ENCODE measurements at regions not wholly inside any gene's neighbourhood (a gene's known extent, or its start where the extent isn't known, plus 50 kb on each side); places are given as distances from the start of the nearest gene placed in this dataset.

DNA sequence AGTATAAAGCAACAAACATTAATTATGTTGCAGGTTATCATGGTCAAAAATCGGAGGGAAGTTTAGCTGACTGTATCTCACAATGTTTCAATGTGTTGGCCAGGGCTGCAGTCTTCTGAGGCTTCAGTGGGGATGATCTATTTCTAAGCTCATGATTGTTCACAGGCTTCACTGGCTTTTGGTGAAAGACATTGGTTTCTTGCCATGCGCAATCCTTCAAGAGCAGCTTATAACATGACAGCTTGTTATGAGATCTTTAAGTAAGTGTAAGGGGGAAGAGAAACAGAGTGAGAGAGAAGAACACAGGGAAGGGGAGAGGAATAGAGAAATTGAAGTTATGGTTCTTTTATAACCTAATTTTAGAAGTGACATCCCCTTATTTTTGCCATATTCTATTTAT lies 385.9 kb upstream of the CHD1 start:
- Mint-ChIP-seq H3K27ac (no peak overlapping the region), H3K4me1 (no peaks in the 10 kb centered on the region), H3K36me3 (no peaks in the 10 kb centered on the region), H3K4me3 (no peak overlapping the region), H3K27me3 (no peaks in the 10 kb centered on the region), H3K9me3 (peaks cover 2% of the 10 kb centered on the region)
- DNase-seq = no peak
- CTCF ChIA-PET = no interaction called here

DNA sequence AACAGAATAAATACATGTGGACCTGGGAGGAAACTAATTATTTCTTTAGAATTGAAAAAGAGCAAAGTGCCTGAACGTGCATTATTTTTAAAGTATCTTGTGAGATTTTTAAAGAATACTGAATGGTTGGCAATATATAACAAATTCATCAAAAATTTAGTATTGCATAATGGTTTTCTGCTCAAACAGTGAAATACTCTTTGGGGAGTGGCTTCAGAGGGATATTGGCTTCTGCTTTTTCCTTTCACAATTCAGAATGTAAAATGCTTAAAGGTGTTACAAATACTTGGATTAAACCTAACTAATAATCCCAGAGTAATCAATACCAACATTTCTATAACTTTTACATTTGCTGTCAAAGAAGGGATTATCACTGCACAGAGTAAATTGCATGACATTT lies 379.3 kb upstream of the CHD1 start:
- Mint-ChIP-seq H3K4me3 (no peak overlapping the region), H3K4me1 (no peaks in the 10 kb centered on the region), H3K9me3 (no peaks in the 10 kb centered on the region), H3K27me3 (no peaks in the 10 kb centered on the region), H3K27ac (no peak overlapping the region), H3K36me3 (no peaks in the 10 kb centered on the region)
- CTCF ChIA-PET = no interaction called here
- DNase-seq = no peak

DNA sequence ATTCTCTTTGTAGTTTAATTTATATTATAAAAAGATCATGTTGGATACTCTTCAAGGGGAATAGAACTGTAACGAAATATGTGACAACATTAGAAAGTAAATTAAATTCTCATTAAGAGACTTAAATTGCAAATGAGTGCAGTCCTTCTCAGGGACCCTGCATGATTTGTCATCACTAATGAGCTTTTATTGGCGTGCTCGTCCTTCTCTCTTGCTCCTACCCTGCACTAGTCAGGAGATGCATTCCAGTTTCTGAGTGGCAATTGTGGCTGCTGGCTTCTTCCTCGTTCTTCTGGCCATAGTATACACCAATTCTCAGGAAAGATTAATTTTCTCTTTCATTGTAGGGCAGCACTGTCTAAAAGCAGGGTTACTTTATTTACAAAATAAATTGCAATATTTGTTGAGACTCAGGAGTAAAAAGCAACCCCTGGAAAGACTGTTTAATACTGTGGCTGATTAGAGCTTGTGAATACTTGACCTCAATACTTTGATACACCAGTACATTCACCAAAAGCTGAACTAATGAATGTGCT lies 376.3 kb upstream of the CHD1 start:
- H3K27ac Mint-ChIP-seq = no peak overlapping the region
- H3K4me1 Mint-ChIP-seq = no peaks in the 10 kb centered on the region
- CTCF ChIA-PET = no interaction called here
- no peak overlapping the region for H3K4me3 Mint-ChIP-seq
- no peaks in the 10 kb centered on the region for H3K9me3 Mint-ChIP-seq
- DNase-seq = no peak
- H3K36me3 Mint-ChIP-seq = no peaks in the 10 kb centered on the region
- H3K27me3 Mint-ChIP-seq = no peaks in the 10 kb centered on the region

DNA sequence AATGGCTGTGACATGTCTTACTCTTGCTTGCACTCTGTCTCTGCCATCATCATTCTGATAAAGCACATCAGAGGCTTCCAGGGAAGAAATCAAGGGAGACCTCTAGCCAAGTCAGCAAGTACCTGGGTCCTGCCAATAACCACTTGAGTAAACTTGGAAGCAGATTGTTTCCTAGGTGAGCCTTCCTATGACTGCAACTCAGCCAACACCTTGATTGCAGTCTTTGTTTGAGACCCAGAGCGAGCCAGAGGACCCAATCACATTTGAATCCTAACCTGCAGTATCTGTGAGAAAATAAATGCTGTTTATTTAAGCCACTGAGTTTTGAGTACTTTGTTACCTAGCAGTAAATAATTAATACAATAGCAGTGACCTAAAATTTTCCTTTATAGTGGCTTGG lies 356.8 kb upstream of the CHD1 start:
- Mint-ChIP-seq H3K4me1 (no peaks in the 10 kb centered on the region), H3K4me3 (no peak overlapping the region), H3K36me3 (no peaks in the 10 kb centered on the region), H3K9me3 (no peaks in the 10 kb centered on the region), H3K27ac (no peak overlapping the region), H3K27me3 (no peaks in the 10 kb centered on the region)
- DNase-seq = no peak
- CTCF ChIA-PET = no interaction called here

DNA sequence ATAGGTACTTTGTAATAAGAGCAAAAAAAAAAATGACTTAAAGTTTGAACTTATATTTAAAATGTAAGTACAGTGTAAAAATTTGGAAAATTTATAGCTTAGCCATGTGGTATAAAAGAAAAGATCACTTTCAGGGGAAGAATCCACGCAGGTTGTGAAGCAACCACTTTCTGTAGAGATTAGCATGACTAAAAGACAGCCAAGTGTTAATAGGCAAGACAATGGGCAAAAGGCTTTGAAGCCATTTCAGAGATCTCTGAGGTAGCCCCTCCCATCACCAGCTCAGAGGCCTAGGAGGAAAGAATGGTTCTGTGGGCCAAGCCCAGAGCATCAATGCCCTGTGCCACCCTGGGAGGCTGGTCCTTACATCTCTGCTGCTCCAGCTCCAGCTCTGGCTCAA lies 346.3 kb upstream of the CHD1 start:
- CTCF ChIA-PET = no interaction called here
- Mint-ChIP-seq H3K4me3 (no peak overlapping the region), H3K9me3 (no peaks in the 10 kb centered on the region), H3K27me3 (no peaks in the 10 kb centered on the region), H3K36me3 (no peaks in the 10 kb centered on the region), H3K27ac (no peak overlapping the region), H3K4me1 (no peaks in the 10 kb centered on the region)
- no peak for DNase-seq

DNA sequence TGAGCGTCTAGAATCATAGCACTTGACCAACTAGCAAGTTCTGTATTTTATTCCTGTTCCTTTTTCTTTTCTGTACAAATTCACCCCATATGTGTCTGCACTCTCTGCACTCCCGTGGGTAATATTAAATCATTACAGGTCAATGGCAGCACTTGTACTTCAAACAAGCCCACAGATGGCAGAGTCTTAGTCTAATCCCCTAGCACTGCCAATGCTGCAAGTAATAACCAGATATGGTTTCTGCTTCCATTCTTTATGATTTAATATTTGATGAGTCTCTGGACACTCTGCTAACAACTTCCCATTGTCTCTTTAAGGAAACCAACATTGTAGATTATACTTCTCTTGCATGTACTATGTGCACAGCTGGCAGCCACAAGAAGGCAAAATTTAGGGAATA lies 343.8 kb upstream of the CHD1 start:
- DNase-seq = no peak
- CTCF ChIA-PET = no interaction called here
- H3K36me3 Mint-ChIP-seq = no peaks in the 10 kb centered on the region
- no peaks in the 10 kb centered on the region for H3K9me3 Mint-ChIP-seq
- no peak overlapping the region for H3K4me3 Mint-ChIP-seq
- H3K4me1 Mint-ChIP-seq = no peaks in the 10 kb centered on the region
- H3K27me3 Mint-ChIP-seq = no peaks in the 10 kb centered on the region
- H3K27ac Mint-ChIP-seq = no peak overlapping the region

DNA sequence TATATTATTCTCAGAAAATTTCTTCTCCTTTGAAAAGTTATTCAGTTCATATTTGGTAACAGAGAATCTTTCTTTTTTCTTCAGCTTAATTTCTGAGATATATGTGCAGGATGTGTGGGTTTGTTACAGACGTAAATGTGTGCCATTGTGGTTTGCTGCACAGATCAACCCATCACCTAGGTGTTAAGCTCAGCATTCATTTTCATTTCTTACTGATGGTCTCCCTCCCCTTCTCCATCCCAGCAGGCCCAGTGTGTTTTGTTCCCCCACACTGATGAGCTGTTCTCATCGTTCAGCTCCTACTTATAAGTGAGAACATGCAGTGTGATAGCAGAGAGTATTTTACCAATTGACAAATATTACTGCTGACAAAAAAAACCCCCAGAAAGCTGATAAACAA lies 330.0 kb upstream of the CHD1 start:
- Mint-ChIP-seq H3K27me3 (no peaks in the 10 kb centered on the region), H3K27ac (no peak overlapping the region), H3K4me3 (no peak overlapping the region), H3K4me1 (no peaks in the 10 kb centered on the region), H3K36me3 (no peaks in the 10 kb centered on the region), H3K9me3 (peaks cover 11% of the 10 kb centered on the region)
- CTCF ChIA-PET = no interaction called here
- DNase-seq = no peak

DNA sequence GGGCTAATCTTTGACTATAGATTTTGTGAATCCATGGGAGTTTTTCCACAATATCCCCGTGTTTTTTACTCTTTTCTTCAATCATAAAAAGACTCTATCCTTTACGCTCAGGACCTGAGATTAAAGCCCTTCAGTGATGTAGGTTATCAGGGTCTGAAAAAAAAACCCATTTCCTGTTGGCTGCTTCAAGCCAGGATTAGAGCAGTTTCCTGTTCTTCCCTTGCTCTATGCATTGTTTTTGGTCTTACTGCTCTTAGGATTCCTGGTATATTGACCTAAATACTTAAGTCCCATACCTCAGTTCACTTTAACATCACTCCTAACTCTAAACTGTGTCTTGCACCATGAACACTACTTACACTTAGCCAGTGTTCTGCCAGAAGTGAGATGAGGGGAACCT lies 319.3 kb upstream of the CHD1 start:
- H3K36me3 Mint-ChIP-seq = no peaks in the 10 kb centered on the region
- H3K9me3 Mint-ChIP-seq = no peaks in the 10 kb centered on the region
- H3K27ac Mint-ChIP-seq = no peak overlapping the region
- no peak for DNase-seq
- H3K4me3 Mint-ChIP-seq = no peak overlapping the region
- CTCF ChIA-PET = no interaction called here
- no peaks in the 10 kb centered on the region for H3K4me1 Mint-ChIP-seq
- no peaks in the 10 kb centered on the region for H3K27me3 Mint-ChIP-seq

DNA sequence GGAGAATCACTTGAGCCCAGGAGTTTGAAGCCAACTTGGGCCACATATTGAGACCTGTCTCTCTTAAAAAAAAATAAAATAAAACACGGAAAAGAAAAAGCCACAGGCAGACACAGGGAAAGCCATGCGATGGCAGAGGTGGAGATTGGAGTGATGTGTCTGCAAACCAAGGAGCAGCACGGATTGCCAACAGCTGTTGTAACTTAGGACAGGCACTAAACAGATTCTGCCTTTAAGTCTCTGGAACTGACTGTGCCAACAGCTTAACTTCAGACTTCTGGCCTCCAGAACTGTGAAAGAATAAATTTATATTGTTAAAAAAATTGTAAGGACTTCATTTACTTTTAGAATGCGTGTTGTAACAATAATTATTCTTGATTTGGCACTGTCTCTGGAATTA lies 318.5 kb upstream of the CHD1 start:
- CTCF ChIA-PET = no interaction called here
- Mint-ChIP-seq H3K4me1 (no peaks in the 10 kb centered on the region), H3K9me3 (no peaks in the 10 kb centered on the region), H3K27ac (no peak overlapping the region), H3K4me3 (no peak overlapping the region), H3K36me3 (no peaks in the 10 kb centered on the region), H3K27me3 (no peaks in the 10 kb centered on the region)
- no peak for DNase-seq

DNA sequence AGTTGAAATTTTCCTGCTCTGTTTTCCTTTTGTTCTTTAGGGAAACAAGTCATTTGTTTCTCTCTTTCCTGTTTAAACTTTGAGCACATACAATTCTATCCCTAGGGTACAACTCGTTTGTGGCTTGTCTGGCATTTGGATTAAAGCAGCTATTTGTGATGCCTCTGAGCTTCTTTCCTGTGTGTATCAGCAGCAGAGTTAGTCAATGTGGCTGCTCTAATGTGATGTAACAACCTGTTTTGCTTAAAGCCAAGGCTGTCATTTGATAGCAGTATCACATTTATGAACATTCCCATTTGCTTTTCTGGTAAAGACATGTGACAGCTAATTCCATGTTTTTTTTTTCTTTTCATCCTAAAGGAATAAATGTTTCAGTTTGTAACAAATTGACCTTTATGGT lies 314.3 kb upstream of the CHD1 start:
- H3K9me3 Mint-ChIP-seq = no peaks in the 10 kb centered on the region
- H3K27me3 Mint-ChIP-seq = no peaks in the 10 kb centered on the region
- no peak for DNase-seq
- no peaks in the 10 kb centered on the region for H3K36me3 Mint-ChIP-seq
- no peaks in the 10 kb centered on the region for H3K4me1 Mint-ChIP-seq
- no peak overlapping the region for H3K4me3 Mint-ChIP-seq
- no peak overlapping the region for H3K27ac Mint-ChIP-seq
- CTCF ChIA-PET = no interaction called here

DNA sequence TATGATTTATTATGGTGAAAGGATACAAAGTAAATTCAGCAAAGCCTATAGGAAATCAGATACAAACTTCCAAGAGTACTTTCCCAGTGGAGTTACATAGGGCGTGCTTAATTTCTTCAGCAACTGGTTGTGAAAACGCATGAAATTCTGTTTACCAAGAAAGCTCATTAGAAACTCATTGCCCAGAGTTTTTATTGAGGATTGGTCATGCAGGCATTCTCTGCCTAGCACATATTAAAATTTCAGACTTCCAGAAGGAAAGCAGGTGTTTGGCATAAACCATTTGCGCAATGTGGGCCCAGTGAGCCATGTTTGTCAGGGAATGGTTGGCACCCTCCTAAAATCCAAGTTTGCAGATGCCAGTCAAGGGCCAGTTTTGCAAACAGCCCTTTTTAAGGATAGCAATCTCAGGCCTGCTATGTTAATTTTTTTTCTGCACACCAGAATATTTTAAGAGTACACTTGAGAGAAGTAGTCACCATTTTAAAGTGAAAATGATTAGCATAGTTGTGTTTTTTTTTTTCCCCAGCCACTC lies 311.1 kb upstream of the CHD1 start:
- DNase-seq = no peak
- no peaks in the 10 kb centered on the region for H3K9me3 Mint-ChIP-seq
- CTCF ChIA-PET = no interaction called here
- H3K36me3 Mint-ChIP-seq = no peaks in the 10 kb centered on the region
- H3K4me3 Mint-ChIP-seq = no peak overlapping the region
- no peaks in the 10 kb centered on the region for H3K4me1 Mint-ChIP-seq
- no peaks in the 10 kb centered on the region for H3K27me3 Mint-ChIP-seq
- no peak overlapping the region for H3K27ac Mint-ChIP-seq

DNA sequence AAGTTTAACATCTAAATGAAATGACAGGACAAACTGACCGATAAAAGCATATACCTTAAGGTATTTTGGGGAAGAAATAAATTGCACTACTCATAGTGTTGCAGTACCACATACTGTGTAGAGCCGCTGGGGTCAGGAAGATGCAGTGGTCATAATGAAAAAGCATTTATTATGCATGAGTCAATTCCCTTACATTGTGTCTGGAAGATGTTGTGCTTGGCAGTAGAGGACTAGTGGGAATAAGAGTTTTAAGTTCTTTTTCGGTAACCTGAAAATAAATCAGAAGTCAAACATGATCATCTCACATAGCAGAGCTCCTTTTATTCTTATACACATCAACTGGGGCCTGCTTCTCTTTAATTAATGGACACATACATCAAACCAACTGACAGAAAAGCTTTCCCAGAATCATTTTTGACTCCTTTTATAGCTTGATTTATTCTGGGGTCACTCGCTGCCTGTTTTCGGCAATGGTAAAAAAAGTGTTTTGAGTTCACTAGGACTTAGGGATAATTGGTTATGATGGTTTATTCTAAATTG lies 262.5 kb upstream of the CHD1 start:
- H3K4me1 Mint-ChIP-seq = no peaks in the 10 kb centered on the region
- H3K27me3 Mint-ChIP-seq = no peaks in the 10 kb centered on the region
- H3K9me3 Mint-ChIP-seq = no peaks in the 10 kb centered on the region
- no peak overlapping the region for H3K4me3 Mint-ChIP-seq
- H3K27ac Mint-ChIP-seq = no peak overlapping the region
- no peak for DNase-seq
- no peaks in the 10 kb centered on the region for H3K36me3 Mint-ChIP-seq
- CTCF ChIA-PET = no interaction called here

DNA sequence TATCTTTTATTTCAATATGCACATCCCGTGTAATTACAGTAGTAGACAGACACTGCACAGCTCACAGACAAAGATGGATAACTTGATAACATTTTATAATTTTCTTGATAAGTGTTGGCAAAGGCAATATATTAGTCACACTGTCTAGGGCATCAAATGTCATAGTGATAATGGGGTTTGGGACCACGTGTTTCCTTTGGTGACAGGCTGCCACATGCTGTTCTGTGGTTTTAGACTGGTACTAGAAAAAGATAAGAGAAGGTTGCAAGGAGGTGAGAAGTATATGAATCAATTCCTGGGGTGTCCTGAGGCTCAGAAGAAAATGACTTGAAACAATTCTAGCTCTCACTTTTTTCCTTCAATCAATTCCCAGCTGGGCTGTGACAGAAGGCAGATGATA lies 258.8 kb upstream of the CHD1 start:
- no peak for DNase-seq
- CTCF ChIA-PET = no interaction called here
- H3K27ac Mint-ChIP-seq = no peak overlapping the region
- no peaks in the 10 kb centered on the region for H3K4me1 Mint-ChIP-seq
- no peak overlapping the region for H3K4me3 Mint-ChIP-seq
- no peaks in the 10 kb centered on the region for H3K9me3 Mint-ChIP-seq
- no peaks in the 10 kb centered on the region for H3K27me3 Mint-ChIP-seq
- no peaks in the 10 kb centered on the region for H3K36me3 Mint-ChIP-seq

DNA sequence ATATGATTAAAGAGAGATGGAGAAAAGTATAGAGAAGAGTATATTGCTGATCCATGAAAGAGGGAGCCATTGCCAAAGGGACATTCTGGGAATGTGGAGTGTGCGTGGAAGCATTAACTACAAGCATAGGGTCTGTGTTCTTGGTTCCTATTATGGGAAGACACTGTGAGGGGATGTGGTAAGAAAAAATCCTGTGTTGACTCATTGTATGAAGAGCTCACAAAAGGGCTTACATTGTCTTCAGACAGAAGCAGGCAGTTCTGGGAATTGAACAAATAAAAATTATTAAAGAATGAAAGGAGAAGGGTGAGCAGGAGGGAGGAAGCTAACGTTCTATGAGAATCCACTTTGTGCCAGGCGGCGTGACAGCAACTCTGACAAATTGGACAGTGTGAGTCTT lies 250.4 kb upstream of the CHD1 start:
- no peak overlapping the region for H3K27ac Mint-ChIP-seq
- no peak overlapping the region for H3K4me3 Mint-ChIP-seq
- no peaks in the 10 kb centered on the region for H3K4me1 Mint-ChIP-seq
- H3K27me3 Mint-ChIP-seq = no peaks in the 10 kb centered on the region
- DNase-seq = no peak
- H3K9me3 Mint-ChIP-seq = no peaks in the 10 kb centered on the region
- CTCF ChIA-PET = no interaction called here
- no peaks in the 10 kb centered on the region for H3K36me3 Mint-ChIP-seq

DNA sequence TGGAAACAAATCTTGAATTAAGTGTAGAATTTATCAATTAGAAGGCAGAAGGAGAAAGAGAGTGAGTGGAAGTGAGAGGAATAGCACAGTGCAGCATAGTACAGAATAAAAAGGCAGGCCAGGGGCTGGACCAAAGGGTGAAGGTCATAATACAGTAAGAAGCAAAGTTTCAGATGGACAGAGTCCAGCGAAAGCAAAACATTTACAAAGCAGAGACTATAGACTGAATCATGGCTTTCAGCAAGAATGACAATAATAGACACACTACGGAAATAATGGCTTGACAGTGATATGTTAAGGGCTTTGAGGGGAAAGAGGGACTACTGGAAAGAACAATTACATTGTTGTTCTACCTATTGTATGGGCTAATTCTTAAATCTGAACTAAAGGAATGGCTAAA lies 249.0 kb upstream of the CHD1 start:
- Mint-ChIP-seq H3K27ac (no peak overlapping the region), H3K9me3 (no peaks in the 10 kb centered on the region), H3K4me3 (no peak overlapping the region), H3K36me3 (no peaks in the 10 kb centered on the region), H3K4me1 (no peaks in the 10 kb centered on the region), H3K27me3 (no peaks in the 10 kb centered on the region)
- no peak for DNase-seq
- CTCF ChIA-PET = no interaction called here

DNA sequence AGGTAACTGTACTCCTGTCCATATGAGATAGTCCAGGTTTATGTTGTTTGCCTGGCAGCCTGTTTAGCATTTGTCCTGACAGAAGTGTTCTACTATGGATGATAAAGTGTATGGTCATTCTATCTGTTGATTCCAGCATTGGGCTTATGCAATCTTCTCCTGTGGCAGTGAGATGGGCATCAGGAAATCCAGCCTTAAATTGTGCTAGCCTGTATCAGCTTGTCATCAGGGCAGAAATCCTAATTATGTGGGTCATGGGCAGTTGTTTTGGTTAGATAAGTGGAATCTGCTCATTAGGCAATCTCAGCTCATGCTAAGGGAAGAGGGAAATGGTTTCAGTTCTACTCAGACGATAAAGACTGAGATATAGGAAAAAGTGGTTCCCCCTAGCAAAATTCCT lies 247.4 kb upstream of the CHD1 start:
- no peak for DNase-seq

More for the DNA sequence above, 247.4 kb upstream of the CHD1 start:
- no peaks in the 10 kb centered on the region for H3K27me3 Mint-ChIP-seq
- no peaks in the 10 kb centered on the region for H3K9me3 Mint-ChIP-seq
- no peaks in the 10 kb centered on the region for H3K4me1 Mint-ChIP-seq
- H3K36me3 Mint-ChIP-seq = no peaks in the 10 kb centered on the region
- CTCF ChIA-PET = no interaction called here
- H3K27ac Mint-ChIP-seq = no peak overlapping the region
- no peak overlapping the region for H3K4me3 Mint-ChIP-seq
